ENCODE measurements at regions not wholly inside any gene's neighbourhood (a gene's known extent, or its start where the extent isn't known, plus 50 kb on each side); places are given as distances from the start of the nearest gene placed in this dataset.
"Not testable (repeated sequence)": the region's sequence is repeated elsewhere in the genome, so short reads cannot be mapped to it uniquely, and the experiment has no call there.

- WGBS, 2 experiments (ENCODE audit: insufficient coverage in 1 of 2, insufficient read length in 1 of 2) = 93 to 96% methylated on average over 6 to 8 of the region's 8 CpGs
- H3K27ac Mint-ChIP-seq = no peak overlapping the region
- H3K36me3 Mint-ChIP-seq (ENCODE audit: low read depth) = no peaks in the 10 kb centered on the region
- Histone ChIP-seq H3K27me3 (ENCODE audit: control insufficient read depth, insufficient read depth, low read length, poor library complexity, severe bottlenecking) (no peaks in the 10 kb centered on the region), H3K36me3 (ENCODE audit: control insufficient read depth, insufficient read depth, low read length) (no peaks in the 10 kb centered on the region), H3K4me1 (ENCODE audit: control insufficient read depth, insufficient read depth, low read length) (no peaks in the 10 kb centered on the region), H3K27ac (ENCODE audit: low read depth, low read length) (no peak overlapping the region), H3K9ac (ENCODE audit: extremely low read depth, low read length, poor library complexity, severe bottlenecking) (no peak overlapping the region), H3K4me3 (ENCODE audit: low read length) (no peak overlapping the region), H3K9me3 (ENCODE audit: control insufficient read depth, low read length) (no peaks in the 10 kb centered on the region)
- no peaks in the 10 kb centered on the region for H3K4me1 Mint-ChIP-seq
- H3K9me3 Mint-ChIP-seq = no peaks in the 10 kb centered on the region
- H3K27me3 Mint-ChIP-seq (ENCODE audit: insufficient read depth) = no peaks in the 10 kb centered on the region
- H3K4me3 Mint-ChIP-seq = no peak overlapping the region
- TF ChIP-seq CTCF (conservative IDR thresholded peaks at IDR 0.05) = no peak
- DNase-seq = no peak
These were observed 124.6 kb upstream of the PPP1R9A start for GRCh38 chr7:94782777-94783176.

GRCh38 chr7:94787285-94787684 lies 120.1 kb upstream of the PPP1R9A start:
- 100% methylated on average over 1 of the region's 1 CpG; no CpG with 5 or more reads in 1 of the 2 experiments for WGBS, 2 experiments (ENCODE audit: insufficient coverage in 1 of 2, insufficient read length in 1 of 2)
- no peaks in the 10 kb centered on the region for H3K36me3 Mint-ChIP-seq (ENCODE audit: low read depth)

GRCh38 chr7:94788378-94788777 lies 119.0 kb upstream of the PPP1R9A start:
- not testable (repeated sequence) for H3K4me1 ChIP-seq (ENCODE audit: control insufficient read depth, insufficient read depth, low read length); H3K27me3 ChIP-seq (ENCODE audit: control insufficient read depth, insufficient read depth, low read length, poor library complexity, severe bottlenecking); H3K36me3 ChIP-seq (ENCODE audit: control insufficient read depth, insufficient read depth, low read length); H3K36me3 Mint-ChIP-seq (ENCODE audit: low read depth); H3K27me3 Mint-ChIP-seq (ENCODE audit: insufficient read depth); H3K9me3 Mint-ChIP-seq; H3K4me1 Mint-ChIP-seq; H3K27ac Mint-ChIP-seq; H3K9me3 ChIP-seq (ENCODE audit: control insufficient read depth, low read length); H3K4me3 ChIP-seq (ENCODE audit: low read length); H3K9ac ChIP-seq (ENCODE audit: extremely low read depth, low read length, poor library complexity, severe bottlenecking); H3K27ac ChIP-seq (ENCODE audit: low read depth, low read length); H3K4me3 Mint-ChIP-seq; DNase-seq
- 87 to 100% methylated on average over 2 to 3 of the region's 3 CpGs for WGBS, 2 experiments (ENCODE audit: insufficient coverage in 1 of 2, insufficient read length in 1 of 2)

More at GRCh38 chr7:94787285-94787684, 120.1 kb upstream of the PPP1R9A start:
- Histone ChIP-seq H3K9me3 (ENCODE audit: control insufficient read depth, low read length) (no peaks in the 10 kb centered on the region), H3K27me3 (ENCODE audit: control insufficient read depth, insufficient read depth, low read length, poor library complexity, severe bottlenecking) (no peaks in the 10 kb centered on the region), H3K9ac (ENCODE audit: extremely low read depth, low read length, poor library complexity, severe bottlenecking) (no peak overlapping the region), H3K4me1 (ENCODE audit: control insufficient read depth, insufficient read depth, low read length) (no peaks in the 10 kb centered on the region), H3K36me3 (ENCODE audit: control insufficient read depth, insufficient read depth, low read length) (no peaks in the 10 kb centered on the region), H3K27ac (ENCODE audit: low read depth, low read length) (no peak overlapping the region), H3K4me3 (ENCODE audit: low read length) (no peak overlapping the region)
- TF ChIP-seq CTCF (conservative IDR thresholded peaks at IDR 0.05) = no peak
- Mint-ChIP-seq H3K27me3 (ENCODE audit: insufficient read depth) (no peaks in the 10 kb centered on the region), H3K4me1 (no peaks in the 10 kb centered on the region), H3K9me3 (no peaks in the 10 kb centered on the region), H3K4me3 (no peak overlapping the region), H3K27ac (no peak overlapping the region)
- DNase-seq = no peak

- 80 to 85% methylated on average over 1 to 2 of the region's 2 CpGs for WGBS, 2 experiments (ENCODE audit: insufficient coverage in 1 of 2, insufficient read length in 1 of 2)
- H3K27ac Mint-ChIP-seq = no peak overlapping the region
- H3K4me3 Mint-ChIP-seq = no peak overlapping the region
- no peak for TF ChIP-seq CTCF (conservative IDR thresholded peaks at IDR 0.05)
- no peaks in the 10 kb centered on the region for H3K4me1 Mint-ChIP-seq
- no peaks in the 10 kb centered on the region for H3K27me3 ChIP-seq (ENCODE audit: control insufficient read depth, insufficient read depth, low read length, poor library complexity, severe bottlenecking)
- H3K36me3 ChIP-seq (ENCODE audit: control insufficient read depth, insufficient read depth, low read length) = no peaks in the 10 kb centered on the region
- no peak overlapping the region for H3K9ac ChIP-seq (ENCODE audit: extremely low read depth, low read length, poor library complexity, severe bottlenecking)
- no peak overlapping the region for H3K27ac ChIP-seq (ENCODE audit: low read depth, low read length)
- no peaks in the 10 kb centered on the region for H3K9me3 Mint-ChIP-seq
- DNase-seq = no peak
- no peaks in the 10 kb centered on the region for H3K36me3 Mint-ChIP-seq (ENCODE audit: low read depth)
- no peaks in the 10 kb centered on the region for H3K4me1 ChIP-seq (ENCODE audit: control insufficient read depth, insufficient read depth, low read length)
- no peaks in the 10 kb centered on the region for H3K27me3 Mint-ChIP-seq (ENCODE audit: insufficient read depth)
- no peak overlapping the region for H3K4me3 ChIP-seq (ENCODE audit: low read length)
- H3K9me3 ChIP-seq (ENCODE audit: control insufficient read depth, low read length) = no peaks in the 10 kb centered on the region
These were observed 115.2 kb upstream of the PPP1R9A start for GRCh38 chr7:94792241-94792640.

- H3K4me3 Mint-ChIP-seq; H3K27me3 ChIP-seq (ENCODE audit: control insufficient read depth, insufficient read depth, low read length, poor library complexity, severe bottlenecking); H3K4me1 ChIP-seq (ENCODE audit: control insufficient read depth, insufficient read depth, low read length); H3K27ac Mint-ChIP-seq; H3K27ac ChIP-seq (ENCODE audit: low read depth, low read length); H3K36me3 ChIP-seq (ENCODE audit: control insufficient read depth, insufficient read depth, low read length); H3K36me3 Mint-ChIP-seq (ENCODE audit: low read depth); H3K4me1 Mint-ChIP-seq; H3K4me3 ChIP-seq (ENCODE audit: low read length); H3K27me3 Mint-ChIP-seq (ENCODE audit: insufficient read depth); H3K9ac ChIP-seq (ENCODE audit: extremely low read depth, low read length, poor library complexity, severe bottlenecking); H3K9me3 ChIP-seq (ENCODE audit: control insufficient read depth, low read length); H3K9me3 Mint-ChIP-seq; DNase-seq: not testable (repeated sequence)
- WGBS, 2 experiments (ENCODE audit: insufficient coverage in 1 of 2, insufficient read length in 1 of 2) = 84 to 94% methylated on average over 2 to 6 of the region's 6 CpGs
These were observed 110.0 kb upstream of the PPP1R9A start for GRCh38 chr7:94797404-94797803.

Measured in endodermal cell (in vitro differentiated cells).